GM23338 (cell line): ENCODE measurements at regions not wholly inside any gene's neighbourhood (a gene's known extent, or its start where the extent isn't known, plus 50 kb on each side); places are given as distances from the start of the nearest gene placed in this dataset.

Source experiments
- ATAC-seq: fragments of 200-7000 bp; cut with Tn5 transposase; 3 replicates; pipeline ENCODE4 v1.9.1; 2020
- DNase-seq: peaks from one replicate; pipeline ENCODE4 v3.0.0-alpha.2; 2015; ENCODE audit warnings: low spot score
- H2AFZ ChIP-seq: fragments of 200-600 bp; sonication (generic); 2 replicates; pipeline ENCODE4 v1.8.0; 2016; ENCODE audit warnings: antibody characterized with exemption, mild to moderate bottlenecking, moderate library complexity
- H3F3A ChIP-seq: fragments of 200-600 bp; sonication (generic); replicated peaks from 2 replicates; pipeline ENCODE4 v1.8.0; 2017; ENCODE audit warnings: antibody characterized with exemption, mixed run types, low read depth
- H3K27ac ChIP-seq: fragments of 200-600 bp; sonication (generic); 2 replicates; pipeline ENCODE4 v1.6.1; 2016; ENCODE audit warnings: low read depth
- H3K27me3 ChIP-seq: fragments of 200-600 bp; sonication (generic); 2 replicates; pipeline ENCODE4 v1.8.0; 2016; ENCODE audit warnings: mild to moderate bottlenecking, mixed run types, moderate library complexity; ENCODE audit not compliant: insufficient read depth
- H3K36me3 ChIP-seq: fragments of 200-600 bp; sonication (generic); 2 replicates; pipeline ENCODE4 v1.8.0; 2016; ENCODE audit warnings: mild to moderate bottlenecking; ENCODE audit not compliant: insufficient read depth
- H3K4me1 ChIP-seq: fragments of 200-600 bp; sonication (generic); 2 replicates; pipeline ENCODE4 v1.8.0; 2016; ENCODE audit warnings: mild to moderate bottlenecking, moderate library complexity; ENCODE audit not compliant: insufficient read depth
- H3K4me2 ChIP-seq: fragments of 200-600 bp; sonication (generic); 2 replicates; pipeline ENCODE4 v1.7.1; 2017; ENCODE audit warnings: mixed run types
- H3K4me3 ChIP-seq: fragments of 200-600 bp; sonication (generic); 2 replicates; pipeline ENCODE4 v1.6.1; 2016; ENCODE audit warnings: mixed run types
- H3K79me2 ChIP-seq: fragments of 200-600 bp; sonication (generic); replicated peaks from 2 replicates; pipeline ENCODE4 v1.8.0; 2017; ENCODE audit warnings: mild to moderate bottlenecking; ENCODE audit not compliant: insufficient read depth
- H3K9me2 ChIP-seq: fragments of 200-600 bp; sonication (generic); 2 replicates; pipeline ENCODE4 v1.8.0; 2017; ENCODE audit not compliant: insufficient read depth
- H4K20me1 ChIP-seq: fragments of 200-600 bp; sonication (generic); replicated peaks from 2 replicates; pipeline ENCODE4 v1.8.0; 2017; ENCODE audit warnings: mild to moderate bottlenecking; ENCODE audit not compliant: insufficient read depth
- H3K27ac Mint-ChIP-seq: 2 replicates; pipeline ENCODE4 v1.8.0; 2020; ENCODE audit warnings: inconsistent platforms, mild to moderate bottlenecking, moderate library complexity, mixed read lengths
- H3K27me3 Mint-ChIP-seq: 3 replicates; pipeline ENCODE4 v1.8.0; 2022; ENCODE audit warnings: low read depth, mild to moderate bottlenecking, moderate library complexity, mixed read lengths, inconsistent platforms; ENCODE audit not compliant: insufficient read depth, poor library complexity
- H3K36me3 Mint-ChIP-seq: 3 replicates; pipeline ENCODE4 v1.8.0; 2021; ENCODE audit warnings: low read depth, mild to moderate bottlenecking, inconsistent platforms, moderate library complexity, mixed read lengths
- H3K4me1 Mint-ChIP-seq: 3 replicates; pipeline ENCODE4 v1.8.0; 2020; ENCODE audit warnings: mild to moderate bottlenecking, inconsistent platforms, mixed read lengths
- H3K4me3 Mint-ChIP-seq: 3 replicates; pipeline ENCODE4 v1.8.0; 2021; ENCODE audit warnings: moderate library complexity, mild to moderate bottlenecking, inconsistent platforms, mixed read lengths
- H3K9me3 Mint-ChIP-seq: 3 replicates; pipeline ENCODE4 v1.8.0; 2020; ENCODE audit warnings: moderate library complexity, mild to moderate bottlenecking, inconsistent platforms, mixed read lengths
- CREB1 ChIP-seq: fragments of 250-450 bp; sonication (Bioruptor Pico); IDR thresholded peaks from 2 replicates; pipeline ENCODE4 v1.5.0; 2020; ENCODE audit warnings: low read depth, mild to moderate bottlenecking, moderate library complexity
- EZH2 ChIP-seq: fragments of 200-600 bp; sonication (generic); IDR thresholded peaks from one replicate; pipeline ENCODE4 v1.8.0; 2017; ENCODE audit warnings: antibody characterized with exemption, mild to moderate bottlenecking, low read depth; ENCODE audit not compliant: unreplicated experiment
- EZH2phosphoT487 ChIP-seq: fragments of 200-600 bp; sonication (generic); IDR thresholded peaks from one replicate; pipeline ENCODE4 v1.8.1; 2018; ENCODE audit warnings: antibody characterized with exemption; ENCODE audit not compliant: unreplicated experiment
- JUNB ChIP-seq: IDR thresholded peaks from one replicate; pipeline ENCODE4 v1.6.1; 2016; ENCODE audit warnings: antibody characterized with exemption; ENCODE audit not compliant: unreplicated experiment
- NANOG ChIP-seq: IDR thresholded peaks from 2 replicates; pipeline ENCODE4 v1.6.1; 2016; ENCODE audit warnings: antibody characterized with exemption, borderline replicate concordance
- POLR2AphosphoS5 ChIP-seq: IDR thresholded peaks from 2 replicates; pipeline ENCODE4 v1.6.1; 2016; ENCODE audit warnings: antibody characterized with exemption, low read depth
- STAT1 ChIP-seq: IDR thresholded peaks from one replicate; pipeline ENCODE4 v1.6.1; 2016; ENCODE audit warnings: antibody characterized with exemption; ENCODE audit not compliant: unreplicated experiment
- ZNF114 ChIP-seq: fragments of 250-450 bp; sonication (Bioruptor Pico); IDR thresholded peaks from 2 replicates; pipeline ENCODE4 v1.5.0; 2020; ENCODE audit warnings: mild to moderate bottlenecking, moderate library complexity
- ZNF331 ChIP-seq: fragments of 250-450 bp; sonication (Bioruptor Pico); IDR thresholded peaks from 2 replicates; pipeline ENCODE4 v1.5.0; 2020; ENCODE audit warnings: low read depth, mild to moderate bottlenecking, moderate library complexity
- TF ChIP-seq, protein P1 (sequence below), 2 experiments: fragments of 200-600 bp in 1 of 2; sonication (generic) in 1 of 2; conservative IDR thresholded peaks; 2 replicates each; pipeline versions ENCODE4 v1.5.1 to v1.6.1; 2016 to 2017; ENCODE audit warnings: antibody characterized with exemption in 2 of 2, low read depth in 2 of 2, mild to moderate bottlenecking in 2 of 2, moderate library complexity in 1 of 2
- TF ChIP-seq, protein P2 (sequence below): IDR thresholded peaks from one replicate; pipeline ENCODE4 v1.6.1; 2018; ENCODE audit warnings: antibody characterized with exemption; ENCODE audit not compliant: unreplicated experiment
- TF ChIP-seq, protein P3 (sequence below): IDR thresholded peaks from 2 replicates; pipeline ENCODE4 v1.6.1; 2016; ENCODE audit warnings: antibody characterized with exemption
- TF ChIP-seq, protein P4 (sequence below): fragments of 250-450 bp; sonication (Bioruptor Pico); IDR thresholded peaks from 2 replicates; pipeline ENCODE4 v1.5.0; 2020; ENCODE audit warnings: mild to moderate bottlenecking, moderate library complexity

DNA sequence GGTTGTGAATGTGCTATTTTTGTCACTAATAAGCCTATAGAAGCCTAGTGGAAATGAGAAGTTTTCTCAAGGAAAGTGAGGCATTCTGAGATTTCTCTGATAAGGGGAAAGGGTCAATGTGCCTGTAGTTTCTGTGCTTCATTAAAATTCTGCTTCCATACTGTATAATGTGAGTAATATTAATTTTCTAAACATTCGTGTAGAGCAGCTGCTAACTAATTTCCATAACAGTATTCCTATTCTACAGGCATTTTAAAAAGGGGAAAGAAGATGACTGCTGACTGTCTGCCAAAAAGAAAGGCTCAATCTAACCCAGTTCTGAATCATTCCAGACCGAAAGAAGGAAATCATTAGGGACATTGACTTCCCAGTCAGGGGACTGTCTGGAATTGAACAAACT lies 293.3 kb upstream of the TMPO start:
- H3K9me2 ChIP-seq = peaks cover 7% of the 10 kb centered on the region; the same call in 1 of the 2 replicates
- peak overlapping the region; percentile 54; the same call in 1 of the 2 replicates for H2AFZ ChIP-seq
- H3K27ac ChIP-seq = no peak overlapping the region
- no peaks in the 10 kb centered on the region for H4K20me1 ChIP-seq
- H3K4me3 Mint-ChIP-seq = no peak overlapping the region
- no peaks in the 10 kb centered on the region for H3K36me3 Mint-ChIP-seq
- no peaks in the 10 kb centered on the region for H3K27me3 ChIP-seq
- DNase-seq (no peak), ATAC-seq (no peak)
- H3K79me2 ChIP-seq = no peaks in the 10 kb centered on the region
- H3K4me2 ChIP-seq = no peak overlapping the region
- H3K4me1 Mint-ChIP-seq = peaks cover 19% of the 10 kb centered on the region; the same call in 2 of the 3 replicates
- no peaks in the 10 kb centered on the region for H3K9me3 Mint-ChIP-seq
- no peak overlapping the region for H3K4me3 ChIP-seq
- no peaks in the 10 kb centered on the region for H3K36me3 ChIP-seq
- H3K27me3 Mint-ChIP-seq = no peaks in the 10 kb centered on the region
- no peak for TF ChIP-seq JUNB
- TF ChIP-seq, protein P1, sequence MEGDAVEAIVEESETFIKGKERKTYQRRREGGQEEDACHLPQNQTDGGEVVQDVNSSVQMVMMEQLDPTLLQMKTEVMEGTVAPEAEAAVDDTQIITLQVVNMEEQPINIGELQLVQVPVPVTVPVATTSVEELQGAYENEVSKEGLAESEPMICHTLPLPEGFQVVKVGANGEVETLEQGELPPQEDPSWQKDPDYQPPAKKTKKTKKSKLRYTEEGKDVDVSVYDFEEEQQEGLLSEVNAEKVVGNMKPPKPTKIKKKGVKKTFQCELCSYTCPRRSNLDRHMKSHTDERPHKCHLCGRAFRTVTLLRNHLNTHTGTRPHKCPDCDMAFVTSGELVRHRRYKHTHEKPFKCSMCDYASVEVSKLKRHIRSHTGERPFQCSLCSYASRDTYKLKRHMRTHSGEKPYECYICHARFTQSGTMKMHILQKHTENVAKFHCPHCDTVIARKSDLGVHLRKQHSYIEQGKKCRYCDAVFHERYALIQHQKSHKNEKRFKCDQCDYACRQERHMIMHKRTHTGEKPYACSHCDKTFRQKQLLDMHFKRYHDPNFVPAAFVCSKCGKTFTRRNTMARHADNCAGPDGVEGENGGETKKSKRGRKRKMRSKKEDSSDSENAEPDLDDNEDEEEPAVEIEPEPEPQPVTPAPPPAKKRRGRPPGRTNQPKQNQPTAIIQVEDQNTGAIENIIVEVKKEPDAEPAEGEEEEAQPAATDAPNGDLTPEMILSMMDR (conservative IDR thresholded peaks at IDR 0.05; ENCODE audit: low read depth in 2 of 2) = no peak
- TF ChIP-seq, protein P2, sequence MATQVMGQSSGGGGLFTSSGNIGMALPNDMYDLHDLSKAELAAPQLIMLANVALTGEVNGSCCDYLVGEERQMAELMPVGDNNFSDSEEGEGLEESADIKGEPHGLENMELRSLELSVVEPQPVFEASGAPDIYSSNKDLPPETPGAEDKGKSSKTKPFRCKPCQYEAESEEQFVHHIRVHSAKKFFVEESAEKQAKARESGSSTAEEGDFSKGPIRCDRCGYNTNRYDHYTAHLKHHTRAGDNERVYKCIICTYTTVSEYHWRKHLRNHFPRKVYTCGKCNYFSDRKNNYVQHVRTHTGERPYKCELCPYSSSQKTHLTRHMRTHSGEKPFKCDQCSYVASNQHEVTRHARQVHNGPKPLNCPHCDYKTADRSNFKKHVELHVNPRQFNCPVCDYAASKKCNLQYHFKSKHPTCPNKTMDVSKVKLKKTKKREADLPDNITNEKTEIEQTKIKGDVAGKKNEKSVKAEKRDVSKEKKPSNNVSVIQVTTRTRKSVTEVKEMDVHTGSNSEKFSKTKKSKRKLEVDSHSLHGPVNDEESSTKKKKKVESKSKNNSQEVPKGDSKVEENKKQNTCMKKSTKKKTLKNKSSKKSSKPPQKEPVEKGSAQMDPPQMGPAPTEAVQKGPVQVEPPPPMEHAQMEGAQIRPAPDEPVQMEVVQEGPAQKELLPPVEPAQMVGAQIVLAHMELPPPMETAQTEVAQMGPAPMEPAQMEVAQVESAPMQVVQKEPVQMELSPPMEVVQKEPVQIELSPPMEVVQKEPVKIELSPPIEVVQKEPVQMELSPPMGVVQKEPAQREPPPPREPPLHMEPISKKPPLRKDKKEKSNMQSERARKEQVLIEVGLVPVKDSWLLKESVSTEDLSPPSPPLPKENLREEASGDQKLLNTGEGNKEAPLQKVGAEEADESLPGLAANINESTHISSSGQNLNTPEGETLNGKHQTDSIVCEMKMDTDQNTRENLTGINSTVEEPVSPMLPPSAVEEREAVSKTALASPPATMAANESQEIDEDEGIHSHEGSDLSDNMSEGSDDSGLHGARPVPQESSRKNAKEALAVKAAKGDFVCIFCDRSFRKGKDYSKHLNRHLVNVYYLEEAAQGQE = no peak
- no peak for TF ChIP-seq EZH2
- no peak for TF ChIP-seq STAT1
- TF ChIP-seq ZNF114 = no peak
- TF ChIP-seq EZH2phosphoT487 = no peak
- no peak for TF ChIP-seq CREB1
- TF ChIP-seq, protein P3, sequence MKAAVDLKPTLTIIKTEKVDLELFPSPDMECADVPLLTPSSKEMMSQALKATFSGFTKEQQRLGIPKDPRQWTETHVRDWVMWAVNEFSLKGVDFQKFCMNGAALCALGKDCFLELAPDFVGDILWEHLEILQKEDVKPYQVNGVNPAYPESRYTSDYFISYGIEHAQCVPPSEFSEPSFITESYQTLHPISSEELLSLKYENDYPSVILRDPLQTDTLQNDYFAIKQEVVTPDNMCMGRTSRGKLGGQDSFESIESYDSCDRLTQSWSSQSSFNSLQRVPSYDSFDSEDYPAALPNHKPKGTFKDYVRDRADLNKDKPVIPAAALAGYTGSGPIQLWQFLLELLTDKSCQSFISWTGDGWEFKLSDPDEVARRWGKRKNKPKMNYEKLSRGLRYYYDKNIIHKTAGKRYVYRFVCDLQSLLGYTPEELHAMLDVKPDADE = no peak
- TF ChIP-seq NANOG = no peak
- TF ChIP-seq, protein P4, sequence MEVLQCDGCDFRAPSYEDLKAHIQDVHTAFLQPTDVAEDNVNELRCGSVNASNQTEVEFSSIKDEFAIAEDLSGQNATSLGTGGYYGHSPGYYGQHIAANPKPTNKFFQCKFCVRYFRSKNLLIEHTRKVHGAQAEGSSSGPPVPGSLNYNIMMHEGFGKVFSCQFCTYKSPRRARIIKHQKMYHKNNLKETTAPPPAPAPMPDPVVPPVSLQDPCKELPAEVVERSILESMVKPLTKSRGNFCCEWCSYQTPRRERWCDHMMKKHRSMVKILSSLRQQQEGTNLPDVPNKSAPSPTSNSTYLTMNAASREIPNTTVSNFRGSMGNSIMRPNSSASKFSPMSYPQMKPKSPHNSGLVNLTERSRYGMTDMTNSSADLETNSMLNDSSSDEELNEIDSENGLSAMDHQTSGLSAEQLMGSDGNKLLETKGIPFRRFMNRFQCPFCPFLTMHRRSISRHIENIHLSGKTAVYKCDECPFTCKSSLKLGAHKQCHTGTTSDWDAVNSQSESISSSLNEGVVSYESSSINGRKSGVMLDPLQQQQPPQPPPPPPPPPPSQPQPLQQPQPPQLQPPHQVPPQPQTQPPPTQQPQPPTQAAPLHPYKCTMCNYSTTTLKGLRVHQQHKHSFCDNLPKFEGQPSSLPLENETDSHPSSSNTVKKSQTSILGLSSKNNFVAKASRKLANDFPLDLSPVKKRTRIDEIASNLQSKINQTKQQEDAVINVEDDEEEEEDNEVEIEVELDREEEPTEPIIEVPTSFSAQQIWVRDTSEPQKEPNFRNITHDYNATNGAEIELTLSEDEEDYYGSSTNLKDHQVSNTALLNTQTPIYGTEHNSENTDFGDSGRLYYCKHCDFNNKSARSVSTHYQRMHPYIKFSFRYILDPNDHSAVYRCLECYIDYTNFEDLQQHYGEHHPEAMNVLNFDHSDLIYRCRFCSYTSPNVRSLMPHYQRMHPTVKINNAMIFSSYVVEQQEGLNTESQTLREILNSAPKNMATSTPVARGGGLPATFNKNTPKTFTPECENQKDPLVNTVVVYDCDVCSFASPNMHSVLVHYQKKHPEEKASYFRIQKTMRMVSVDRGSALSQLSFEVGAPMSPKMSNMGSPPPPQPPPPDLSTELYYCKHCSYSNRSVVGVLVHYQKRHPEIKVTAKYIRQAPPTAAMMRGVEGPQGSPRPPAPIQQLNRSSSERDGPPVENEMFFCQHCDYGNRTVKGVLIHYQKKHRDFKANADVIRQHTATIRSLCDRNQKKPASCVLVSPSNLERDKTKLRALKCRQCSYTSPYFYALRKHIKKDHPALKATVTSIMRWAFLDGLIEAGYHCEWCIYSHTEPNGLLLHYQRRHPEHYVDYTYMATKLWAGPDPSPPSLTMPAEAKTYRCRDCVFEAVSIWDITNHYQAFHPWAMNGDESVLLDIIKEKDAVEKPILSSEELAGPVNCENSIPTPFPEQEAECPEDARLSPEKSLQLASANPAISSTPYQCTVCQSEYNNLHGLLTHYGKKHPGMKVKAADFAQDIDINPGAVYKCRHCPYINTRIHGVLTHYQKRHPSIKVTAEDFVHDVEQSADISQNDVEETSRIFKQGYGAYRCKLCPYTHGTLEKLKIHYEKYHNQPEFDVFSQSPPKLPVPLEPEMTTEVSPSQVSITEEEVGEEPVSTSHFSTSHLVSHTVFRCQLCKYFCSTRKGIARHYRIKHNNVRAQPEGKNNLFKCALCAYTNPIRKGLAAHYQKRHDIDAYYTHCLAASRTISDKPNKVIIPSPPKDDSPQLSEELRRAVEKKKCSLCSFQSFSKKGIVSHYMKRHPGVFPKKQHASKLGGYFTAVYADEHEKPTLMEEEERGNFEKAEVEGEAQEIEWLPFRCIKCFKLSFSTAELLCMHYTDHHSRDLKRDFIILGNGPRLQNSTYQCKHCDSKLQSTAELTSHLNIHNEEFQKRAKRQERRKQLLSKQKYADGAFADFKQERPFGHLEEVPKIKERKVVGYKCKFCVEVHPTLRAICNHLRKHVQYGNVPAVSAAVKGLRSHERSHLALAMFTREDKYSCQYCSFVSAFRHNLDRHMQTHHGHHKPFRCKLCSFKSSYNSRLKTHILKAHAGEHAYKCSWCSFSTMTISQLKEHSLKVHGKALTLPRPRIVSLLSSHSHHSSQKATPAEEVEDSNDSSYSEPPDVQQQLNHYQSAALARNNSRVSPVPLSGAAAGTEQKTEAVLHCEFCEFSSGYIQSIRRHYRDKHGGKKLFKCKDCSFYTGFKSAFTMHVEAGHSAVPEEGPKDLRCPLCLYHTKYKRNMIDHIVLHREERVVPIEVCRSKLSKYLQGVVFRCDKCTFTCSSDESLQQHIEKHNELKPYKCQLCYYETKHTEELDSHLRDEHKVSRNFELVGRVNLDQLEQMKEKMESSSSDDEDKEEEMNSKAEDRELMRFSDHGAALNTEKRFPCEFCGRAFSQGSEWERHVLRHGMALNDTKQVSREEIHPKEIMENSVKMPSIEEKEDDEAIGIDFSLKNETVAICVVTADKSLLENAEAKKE (CRISPR knock-in tag) = no peak
- no peak for TF ChIP-seq ZNF331 (CRISPR knock-in tag)
- TF ChIP-seq POLR2AphosphoS5 = no peak
- H3K4me1 ChIP-seq = peaks cover 29% of the 10 kb centered on the region
- H3K27ac Mint-ChIP-seq = no peak overlapping the region
- no peaks in the 10 kb centered on the region for H3F3A ChIP-seq
